Stimulated activated CD4-positive, alpha-beta T cell treated with anti-CD3 and anti-CD28 coated beads, TNF-alpha, amount 100 ng/mL, for 48 hours (primary cell): ENCODE measurements at regions not wholly inside any gene's neighbourhood (a gene's known extent, or its start where the extent isn't known, plus 50 kb on each side); places are given as distances from the start of the nearest gene placed in this dataset.

Experiments
- DNase-seq, 3 donors: peaks; one replicate each; pipeline ENCODE4 v3.0.0-alpha.2; 2020; ENCODE audit warnings: low read depth in 3 of 3

DNA sequence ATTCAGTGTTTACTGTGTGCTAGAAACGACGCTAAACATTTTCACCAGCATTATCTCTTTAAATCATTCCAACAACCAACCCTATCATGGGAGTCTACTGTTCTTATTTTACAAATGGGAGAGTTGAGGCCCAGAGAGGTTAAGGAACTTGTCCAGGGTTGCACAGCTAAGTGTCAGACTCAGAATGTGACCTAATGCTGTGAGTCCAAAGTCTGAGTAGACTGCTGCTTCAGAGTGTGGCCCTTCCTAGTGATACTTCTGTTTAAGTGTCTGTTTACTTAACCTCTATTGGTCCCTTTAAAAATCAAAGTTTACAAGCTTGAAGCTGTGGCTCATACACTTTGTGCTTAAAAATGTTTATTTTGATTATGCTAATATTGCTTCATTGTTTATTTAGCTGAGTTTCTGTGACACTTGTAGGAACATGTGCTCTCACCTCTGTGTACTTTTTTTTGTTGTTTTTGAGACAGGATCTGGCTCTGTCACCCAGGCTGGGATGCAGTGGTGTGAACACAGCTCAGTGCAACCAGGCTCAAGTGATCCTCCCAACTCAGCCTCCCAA lies 84.4 kb upstream of the SYPL1 start:
- no peak for DNase-seq

DNA sequence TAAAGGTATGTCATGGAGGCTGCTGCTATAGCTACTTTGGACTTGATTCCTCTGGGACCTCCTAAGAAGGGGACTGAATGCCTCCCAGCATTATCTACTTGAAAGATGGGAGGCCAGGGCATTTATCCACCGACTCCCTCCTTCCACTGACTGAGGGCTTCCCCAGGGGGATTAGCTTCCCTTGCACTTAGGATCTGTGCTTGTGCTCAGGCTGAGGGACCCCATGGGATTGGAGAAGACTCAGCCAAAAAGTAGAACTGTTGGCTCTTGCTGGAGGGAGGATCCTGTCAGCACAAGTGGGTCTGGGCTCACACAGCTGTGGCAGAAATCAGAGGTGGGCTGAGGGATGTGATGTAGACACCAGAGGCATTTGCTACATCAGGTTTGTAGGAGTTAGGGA lies 81.5 kb upstream of the SYPL1 start:
- no peak for DNase-seq

DNA sequence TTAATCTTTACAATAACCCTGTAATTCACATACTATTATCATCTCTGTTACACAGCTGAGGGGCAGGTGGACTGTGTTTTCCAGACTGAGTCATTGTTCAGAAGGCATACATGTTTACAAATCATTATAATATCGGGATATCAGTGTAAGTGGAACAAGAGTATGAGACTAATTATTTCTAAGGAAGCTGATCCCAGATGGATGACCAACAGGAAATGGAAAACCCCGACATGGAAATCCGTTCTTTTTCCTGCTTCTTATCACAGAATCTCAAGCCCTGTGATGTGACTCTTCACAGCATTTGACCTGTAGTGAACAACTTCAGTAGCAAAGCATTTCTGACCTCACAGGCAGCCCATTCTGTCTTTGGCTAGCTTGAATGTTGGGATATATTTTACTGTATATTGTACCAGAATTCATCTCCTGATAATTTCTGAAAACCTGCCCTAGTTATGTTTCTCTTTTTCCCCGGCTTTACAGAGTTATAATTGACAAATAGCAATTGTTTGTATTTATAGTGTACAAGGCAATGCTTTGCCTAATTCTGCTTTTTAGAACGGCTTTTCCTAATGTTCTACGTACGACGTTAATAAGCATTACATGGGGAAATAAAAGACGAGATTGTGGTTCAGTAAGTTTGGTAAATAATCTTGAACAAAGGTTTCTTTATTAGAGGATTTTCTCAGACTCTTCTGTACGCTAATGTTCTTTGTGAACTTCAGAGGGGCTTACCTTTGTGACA lies 78.6 kb upstream of the SYPL1 start:
- no peak for DNase-seq

DNA sequence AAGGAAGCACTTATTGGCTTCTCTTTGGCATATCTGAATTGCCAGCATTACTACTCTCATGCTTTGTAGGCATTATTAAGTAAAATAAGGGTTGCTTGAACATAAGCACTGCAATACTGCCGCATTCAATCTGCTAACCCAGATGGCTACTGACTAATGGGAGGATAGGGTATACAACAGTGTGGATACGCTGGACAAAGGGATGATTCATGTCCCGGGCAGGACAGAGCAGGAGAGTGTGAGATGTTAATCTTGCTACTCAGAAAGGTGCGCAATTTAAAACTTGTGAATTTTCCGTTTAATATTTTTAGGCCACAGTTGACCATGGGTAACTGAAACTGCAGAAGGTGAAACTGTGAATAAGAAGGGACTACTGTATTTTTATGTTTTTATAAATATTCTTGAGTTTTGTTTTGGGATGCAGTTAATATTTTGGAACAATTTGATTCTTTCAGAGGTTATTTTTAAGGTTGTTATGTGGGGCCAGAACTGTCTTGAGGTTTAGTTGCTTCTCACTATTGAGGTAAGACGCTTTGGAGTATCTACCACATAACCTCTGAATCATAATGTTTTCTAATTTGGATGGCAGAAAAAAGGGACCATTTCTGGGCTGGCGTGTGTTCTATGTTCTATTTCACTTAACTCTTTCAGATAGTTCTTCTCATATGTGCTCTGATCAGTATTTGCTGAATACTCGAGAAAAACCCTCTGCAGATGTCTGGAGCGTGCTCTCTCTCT lies 75.7 kb upstream of the SYPL1 start:
- DNase-seq, result no peak

DNA sequence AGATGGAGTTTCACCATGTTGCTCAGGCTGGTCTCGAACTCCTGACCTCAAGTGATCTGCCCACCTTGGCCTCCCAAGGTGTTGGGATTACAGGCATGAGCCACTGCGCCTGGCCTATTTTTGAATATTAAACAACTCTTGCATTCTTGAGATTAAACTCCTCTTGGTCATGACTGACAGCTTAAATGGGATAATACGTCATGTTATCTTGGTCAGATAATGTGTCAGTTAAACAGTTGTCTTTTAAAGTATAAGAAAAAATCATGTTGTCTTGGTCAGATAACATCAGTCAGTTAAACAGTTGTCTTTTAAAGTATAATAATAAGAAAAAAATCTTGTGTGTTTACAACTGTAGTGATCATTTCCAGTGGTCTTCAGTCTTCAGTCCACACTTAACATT lies 73.6 kb upstream of the SYPL1 start:
- DNase-seq, result no peak

DNA sequence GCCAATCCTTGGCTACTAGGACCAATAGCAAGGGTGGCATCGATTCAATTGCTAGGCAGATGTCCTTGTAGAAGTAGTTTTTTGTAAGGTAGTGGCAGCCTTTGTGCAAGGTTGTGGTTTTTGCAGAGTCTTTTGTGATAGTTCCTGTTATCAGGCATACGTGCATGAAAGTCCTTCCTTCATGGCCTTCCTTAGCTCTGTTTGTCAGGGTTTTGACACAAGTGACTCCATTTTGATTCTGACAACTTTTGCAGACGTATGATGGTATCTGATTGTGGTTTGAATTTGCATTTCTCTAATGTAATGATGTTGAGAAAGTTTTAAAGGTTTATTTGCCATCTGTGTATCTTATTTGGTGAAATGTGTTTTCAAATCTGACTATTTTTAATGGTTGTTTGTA lies 71.8 kb upstream of the SYPL1 start:
- DNase-seq, result no peak

DNA sequence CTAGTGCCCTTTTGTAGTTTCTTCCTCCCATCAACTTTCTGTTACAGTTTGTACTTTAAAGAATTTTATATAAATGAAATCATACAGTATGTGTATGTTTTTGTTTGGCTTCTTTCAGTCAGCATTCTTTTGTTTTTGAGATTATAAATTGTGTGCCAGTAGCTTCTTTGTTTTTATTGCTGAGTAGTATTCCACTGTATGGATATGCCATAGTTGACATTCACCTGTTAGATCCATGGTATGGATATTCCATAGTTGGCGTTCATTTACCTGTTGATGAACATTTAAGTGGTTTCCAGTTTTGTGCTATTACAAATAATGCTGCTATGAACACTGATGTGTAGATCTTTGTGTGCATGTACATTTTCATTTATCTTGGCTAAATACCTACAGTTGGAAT lies 70.8 kb upstream of the SYPL1 start:
- no peak for DNase-seq

DNA sequence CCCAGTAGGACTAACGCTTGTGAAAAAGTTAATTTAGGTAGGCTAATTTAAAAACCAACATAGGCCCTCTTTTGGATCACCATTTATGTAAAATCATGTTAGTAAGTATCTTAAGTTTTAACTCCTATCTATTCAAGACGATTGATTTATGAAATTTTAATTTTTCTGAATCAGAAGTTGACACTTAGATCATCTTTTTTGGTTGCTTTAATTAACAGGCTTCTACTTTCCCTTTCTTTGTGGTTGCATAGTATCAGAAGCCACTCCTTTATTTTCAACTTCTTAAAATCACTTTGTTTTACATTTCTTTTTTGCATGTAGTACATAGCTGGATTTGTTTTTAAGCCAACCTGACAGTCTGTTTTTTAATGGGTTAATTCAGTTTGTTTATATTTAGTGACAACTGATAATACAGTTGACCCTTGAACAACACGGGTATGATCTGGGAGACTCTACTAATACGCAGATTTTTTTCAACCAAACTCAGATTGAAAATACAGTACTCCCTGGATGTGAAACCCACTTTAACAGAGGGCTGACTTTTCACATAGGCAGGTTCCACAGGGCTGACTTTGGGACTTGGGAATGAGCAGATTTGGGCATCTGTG lies 69.7 kb upstream of the SYPL1 start:
- no peak for DNase-seq

DNA sequence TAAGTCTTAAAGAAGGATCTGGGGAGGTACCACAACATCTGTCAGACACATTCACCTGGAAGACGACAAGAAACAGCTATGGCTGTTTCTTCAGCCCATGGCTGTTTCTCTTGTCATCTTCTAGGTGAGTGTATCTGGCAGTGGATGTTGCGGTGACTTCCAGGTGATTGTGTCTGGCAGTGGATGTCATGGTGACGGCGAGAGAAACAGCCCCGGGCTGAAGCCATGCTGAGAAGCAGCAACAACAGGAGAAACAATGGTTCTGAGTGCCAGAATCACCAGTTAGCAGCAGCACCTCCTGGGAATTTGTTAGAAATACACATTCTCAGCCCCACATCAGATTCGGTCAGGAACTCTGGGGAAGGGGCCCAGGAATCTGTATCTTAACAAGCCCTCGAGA lies 68.6 kb upstream of the SYPL1 start:
- DNase-seq, result no peak

DNA sequence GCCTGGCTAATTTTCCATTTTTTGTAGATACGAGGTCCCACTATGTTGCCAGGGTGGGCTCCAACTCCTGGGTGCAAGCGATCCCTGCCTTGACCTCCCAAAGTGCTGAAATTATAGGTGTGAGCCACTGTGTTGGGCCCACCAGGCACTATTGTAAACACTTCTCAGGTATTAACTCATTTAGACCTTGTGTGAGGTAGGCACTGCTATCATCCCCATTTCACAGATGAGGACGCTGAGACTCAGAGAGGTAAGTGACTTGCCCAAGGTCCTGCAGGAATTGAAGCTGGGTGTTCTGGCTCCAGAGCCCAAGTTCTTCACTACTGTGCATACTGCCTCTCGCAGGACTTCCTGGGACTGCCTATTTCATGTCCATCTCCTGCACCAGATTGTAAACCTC lies 67.1 kb upstream of the SYPL1 start:
- no peak for DNase-seq

DNA sequence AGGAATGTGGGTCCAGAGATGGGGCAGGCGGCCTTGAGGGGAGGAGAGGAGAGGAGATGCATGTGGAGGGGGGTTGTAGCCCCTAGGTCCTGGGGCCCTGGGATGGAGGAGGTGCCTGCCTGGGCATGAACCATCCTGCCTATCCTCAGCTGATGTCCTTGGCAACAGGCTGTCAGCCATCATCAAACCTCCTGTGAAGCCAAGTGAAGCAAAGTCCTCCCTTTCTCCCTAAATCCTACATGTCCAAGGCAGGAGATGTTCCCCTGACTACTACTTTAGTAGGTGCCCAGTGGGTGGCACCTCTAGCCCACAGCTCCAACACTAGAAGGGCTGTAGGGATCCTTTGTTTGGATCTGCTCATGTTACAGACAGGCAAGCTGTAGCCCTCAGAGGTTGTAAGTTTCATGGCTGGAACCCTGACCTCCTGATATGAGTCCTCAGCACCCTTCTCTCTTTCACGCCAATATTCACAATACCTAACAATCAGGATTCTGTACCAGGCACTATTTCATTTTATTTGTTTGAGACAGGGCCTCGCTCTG lies 66.6 kb upstream of the SYPL1 start:
- no peak for DNase-seq

DNA sequence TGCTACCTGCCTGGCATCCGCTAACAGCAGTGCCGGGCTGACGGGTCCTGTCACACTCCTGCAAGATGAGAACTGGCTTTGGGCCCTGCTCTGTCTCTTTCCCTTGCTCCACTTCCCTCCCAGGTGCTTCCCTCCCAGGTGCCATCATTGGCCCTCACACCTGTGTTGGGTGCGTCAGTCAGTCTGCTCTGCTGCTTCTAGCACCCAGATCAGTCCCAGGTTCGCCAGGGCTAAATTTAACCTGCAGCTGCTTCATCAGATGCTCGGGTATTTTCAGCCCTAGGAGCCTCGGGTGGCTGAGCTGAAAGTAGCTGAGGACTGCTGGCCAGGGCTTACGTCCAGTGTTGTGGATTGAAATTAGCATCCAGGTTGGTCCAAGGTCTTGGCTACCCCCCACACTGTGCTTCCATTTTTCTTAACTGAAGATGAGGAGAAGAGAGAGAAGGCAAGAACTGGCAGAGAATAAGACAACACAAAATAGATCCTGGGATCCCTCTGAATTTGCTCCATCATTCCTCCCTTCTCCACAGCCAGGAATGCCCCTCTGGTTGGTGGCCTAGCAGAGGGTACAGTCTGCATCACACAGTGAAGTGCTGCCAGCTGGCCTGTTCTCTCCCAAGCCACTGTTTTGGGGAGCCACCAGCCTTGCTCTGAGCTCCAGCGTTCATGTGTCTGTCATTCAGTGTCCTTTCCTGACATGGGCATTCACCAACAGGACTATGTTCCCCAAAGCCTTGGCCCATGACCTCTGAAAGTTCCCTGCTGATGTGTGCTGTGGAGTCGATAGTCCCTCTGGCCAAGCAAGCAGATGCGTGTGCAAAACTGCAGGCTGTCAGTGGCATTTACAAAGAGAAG lies 65.9 kb upstream of the SYPL1 start:
- no peak for DNase-seq

DNA sequence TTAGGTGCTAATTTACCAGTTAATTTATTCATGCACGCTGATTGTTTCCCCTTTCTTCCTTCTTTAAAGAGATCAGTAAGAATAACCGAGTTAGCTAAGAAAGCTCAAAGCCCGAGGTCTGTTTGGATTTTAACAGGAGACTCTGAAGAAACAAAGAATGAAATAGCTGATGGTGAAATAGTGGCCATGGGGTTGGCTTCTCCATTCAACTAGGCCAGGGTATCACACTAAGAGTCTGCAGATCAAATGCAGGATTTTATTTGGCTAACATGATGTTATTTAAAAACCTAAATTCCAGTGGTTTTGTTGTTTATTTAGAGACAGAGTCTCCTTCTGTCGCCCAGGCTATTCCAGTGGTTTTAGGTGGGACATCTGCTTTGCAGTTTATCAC lies 65.2 kb upstream of the SYPL1 start:
- DNase-seq, result no peak

DNA sequence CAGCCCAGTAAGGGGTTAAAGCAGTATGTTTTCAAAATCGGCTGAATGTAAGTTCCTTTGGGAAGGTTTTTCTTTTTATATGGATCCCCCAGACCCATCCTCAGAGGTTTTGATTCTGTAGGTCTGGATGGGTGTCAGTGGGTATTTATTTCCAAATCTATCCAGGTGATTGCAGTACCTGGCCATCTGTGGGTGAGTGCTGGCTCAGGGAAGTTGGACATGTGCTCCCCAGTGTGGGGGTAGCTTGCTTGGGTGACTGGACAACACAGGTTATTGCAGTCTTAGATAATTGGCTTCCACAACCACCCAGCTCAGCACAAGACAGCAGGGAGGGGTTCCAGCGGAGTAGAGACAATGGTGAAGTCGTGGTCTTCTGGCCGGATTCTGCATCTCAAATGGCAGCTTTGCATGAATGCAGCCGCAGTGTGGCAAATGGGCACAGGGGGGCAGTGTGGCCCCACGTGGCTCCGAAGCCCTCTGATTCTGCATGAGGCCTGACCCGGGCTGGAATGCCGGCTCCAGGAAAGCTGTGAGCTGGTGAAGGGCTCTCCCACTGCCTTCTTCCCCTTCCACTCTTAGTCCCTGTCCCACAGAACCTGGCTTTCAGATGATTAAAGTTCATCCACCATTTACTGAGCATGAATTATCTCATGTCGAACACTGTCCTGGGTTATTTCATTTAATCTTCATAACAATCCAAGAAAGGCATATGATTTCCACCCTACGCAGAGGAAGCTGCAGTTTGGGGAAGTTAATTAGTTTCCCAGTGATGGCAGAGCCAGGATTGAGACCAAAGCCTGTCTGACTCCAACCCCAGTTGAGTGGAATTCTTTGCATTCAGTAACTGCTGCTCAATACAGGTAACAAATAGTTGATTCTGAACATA lies 64.5 kb upstream of the SYPL1 start:
- DNase-seq, result peak; percentile 37 to 64 (median 51)

DNA sequence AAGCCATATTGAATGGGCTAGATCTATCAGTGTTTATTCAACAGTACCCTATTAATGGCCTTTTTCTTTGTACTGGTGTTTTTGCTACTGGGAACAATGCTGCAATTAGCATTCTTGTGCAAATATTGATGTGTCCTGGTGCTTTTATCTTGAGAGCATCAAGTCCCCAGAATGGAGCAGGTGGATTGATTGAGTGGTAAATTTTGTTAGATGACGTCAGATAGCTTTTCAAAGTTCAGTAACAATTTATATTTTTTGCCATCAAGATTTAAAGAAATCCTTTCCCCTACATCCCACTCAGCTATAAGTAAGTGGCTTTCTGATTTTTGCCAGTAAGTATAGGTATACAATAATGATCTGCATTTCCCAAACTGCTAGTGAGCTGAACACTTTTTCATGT lies 63.4 kb upstream of the SYPL1 start:
- DNase-seq, result no peak

DNA sequence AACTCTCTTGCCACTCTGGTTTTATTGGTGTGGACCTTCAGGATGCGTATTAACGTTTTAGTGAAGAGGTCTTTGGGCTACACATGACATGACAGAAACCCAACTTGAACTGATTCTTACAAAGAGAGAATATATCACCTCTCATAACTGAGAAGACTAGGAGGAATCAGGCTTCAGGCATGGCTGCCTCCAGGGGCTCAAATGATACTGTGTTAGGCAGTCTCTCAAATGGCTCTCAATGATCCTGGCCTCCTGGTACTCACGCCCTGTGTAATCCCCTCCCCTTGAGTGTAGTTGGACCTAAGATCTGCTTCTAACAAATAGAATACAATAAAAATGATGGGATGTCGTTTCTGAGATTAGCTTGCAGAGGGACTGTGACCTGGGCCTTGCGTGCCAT lies 58.5 kb upstream of the SYPL1 start:
- DNase-seq, result no peak

DNA sequence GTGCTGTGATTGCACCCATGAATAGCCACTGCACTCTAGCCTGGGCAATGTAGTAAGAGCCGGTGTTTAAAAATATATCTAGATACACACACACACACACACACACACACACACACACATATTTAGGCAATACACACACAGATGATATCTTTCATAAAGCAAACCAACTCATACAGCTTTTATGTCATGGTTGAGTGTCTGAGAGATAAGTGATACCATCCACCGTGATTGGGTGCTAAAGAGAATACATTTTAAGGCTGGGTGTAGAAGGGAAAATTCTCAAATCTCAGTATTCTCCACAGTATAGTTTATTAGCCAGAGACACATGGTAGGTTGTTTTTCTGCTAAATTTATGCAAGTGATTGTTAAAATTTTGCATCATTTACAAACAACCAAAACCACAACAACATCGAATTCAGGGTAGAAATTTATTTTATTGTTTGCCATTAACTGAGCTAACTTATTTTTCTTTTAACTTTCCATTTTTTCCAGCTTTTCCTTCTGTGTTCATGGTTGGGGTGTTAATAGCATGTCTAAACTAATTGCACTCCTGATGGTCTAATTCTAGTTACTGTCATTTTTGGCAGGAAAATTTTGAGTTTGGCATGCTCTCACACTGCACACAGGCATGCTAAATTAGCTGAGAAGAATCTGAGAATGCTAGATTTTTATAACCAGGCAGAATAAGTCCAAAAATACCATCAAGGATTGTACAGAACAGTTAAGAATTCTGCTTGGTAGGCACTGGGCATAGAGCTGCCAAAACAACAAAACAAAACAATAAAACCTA lies 57.9 kb upstream of the SYPL1 start:
- no peak for DNase-seq

DNA sequence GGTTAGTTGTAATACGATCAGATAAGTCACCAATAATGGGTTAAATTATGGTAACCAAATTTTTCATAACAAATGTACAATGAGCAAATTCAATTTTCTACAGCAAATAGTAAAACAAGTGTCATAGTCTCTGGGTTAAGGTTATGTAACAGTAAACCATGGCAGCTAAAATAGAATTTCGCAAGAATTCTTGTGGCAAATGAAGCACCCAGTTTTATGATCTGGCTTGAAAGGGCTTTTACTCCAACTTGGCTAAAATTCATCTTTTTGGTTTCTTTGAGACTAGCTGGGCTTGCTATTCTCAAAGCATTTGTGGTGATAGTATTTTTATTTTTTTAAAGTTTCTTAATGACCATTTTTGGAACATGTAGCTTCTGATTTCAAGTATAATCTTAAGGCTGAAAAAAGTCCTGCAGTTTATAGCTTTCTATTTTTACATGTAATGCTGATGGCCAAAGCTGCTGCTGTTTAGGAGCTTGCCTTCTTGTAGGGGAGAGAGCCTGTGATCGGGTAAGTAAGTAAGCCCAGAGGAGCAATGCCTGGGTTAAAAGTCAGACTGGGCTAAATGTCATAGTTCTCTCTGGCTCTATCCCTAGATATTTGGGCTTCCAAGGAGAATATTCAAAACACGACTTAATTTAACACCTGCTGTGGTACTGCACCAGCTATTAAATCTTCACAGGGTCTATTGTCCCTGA lies 55.5 kb upstream of the SYPL1 start:
- DNase-seq, result no peak

DNA sequence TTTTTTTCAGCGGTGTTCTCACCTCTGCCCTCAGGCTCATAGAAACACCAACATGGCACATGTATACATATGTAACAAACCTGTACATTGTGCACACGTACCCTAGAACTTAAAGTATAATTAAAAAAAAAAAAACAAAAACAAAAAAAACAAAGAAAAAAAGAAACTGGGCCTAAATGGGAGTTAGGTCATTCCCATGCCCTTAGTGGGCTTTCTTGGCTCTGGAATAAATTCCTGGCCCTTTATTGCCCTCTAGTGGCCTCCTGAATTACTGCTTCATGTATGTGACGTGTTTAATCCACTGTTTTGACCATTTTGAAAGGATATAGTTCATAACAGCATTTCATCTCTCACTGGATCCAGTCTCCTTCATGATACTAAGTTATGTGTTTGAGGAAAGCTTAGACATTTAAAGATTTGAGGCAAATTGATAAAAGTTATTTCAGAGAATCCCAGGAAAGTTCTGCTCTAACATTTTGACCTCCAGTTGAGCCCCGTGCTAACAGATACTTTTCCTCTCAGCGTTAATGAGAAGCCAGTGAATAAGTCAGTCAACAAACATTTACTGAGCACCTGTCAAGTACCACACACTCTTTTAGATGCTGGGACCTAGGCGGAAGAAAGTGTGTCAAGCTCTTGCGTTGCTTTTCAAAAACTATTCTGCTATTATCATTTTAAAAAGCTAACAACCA lies 54.7 kb upstream of the SYPL1 start:
- peak in 1 of 3 donors; percentile 46 for DNase-seq
